NCI-H2107 treated with DMSO at 0.1 percent for 48 hours (cell line): ENCODE measurements at regions not wholly inside any gene's neighbourhood (a gene's known extent, or its start where the extent isn't known, plus 50 kb on each side); places are given as distances from the start of the nearest gene placed in this dataset.
A peak's percentile ranks its signal among the peaks of the same experiment; 100 is the strongest.
"Not testable (repeated sequence)": the region's sequence is repeated elsewhere in the genome, so short reads cannot be mapped to it uniquely, and the experiment has no call there.

Experiments
- DNase-seq: peaks from one replicate; lab custom pipeline; 2025; ENCODE audit not compliant: unreplicated experiment; lab: John Stamatoyannopoulos, UW

DNA sequence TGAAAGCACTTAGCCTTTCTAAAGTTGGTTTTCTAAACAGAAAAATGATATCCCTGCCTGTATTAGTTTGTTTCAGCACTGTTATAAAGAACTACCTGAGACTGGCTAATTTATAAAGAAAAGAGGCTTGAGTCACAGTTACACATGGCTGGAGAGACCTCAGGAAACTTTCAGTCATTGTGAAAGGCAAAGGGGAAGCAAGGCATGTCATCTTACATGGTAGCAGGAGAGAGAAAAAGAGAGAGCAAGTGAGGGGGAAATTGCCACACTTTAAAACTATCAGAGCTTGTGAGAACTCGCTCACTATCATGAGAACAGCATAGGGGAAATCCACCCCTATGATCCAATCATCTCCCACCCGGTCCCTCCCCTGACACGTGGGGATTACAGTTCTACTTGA is 64.9 kb downstream of the FAM170A start:
- DNase-seq, result no peak

DNA sequence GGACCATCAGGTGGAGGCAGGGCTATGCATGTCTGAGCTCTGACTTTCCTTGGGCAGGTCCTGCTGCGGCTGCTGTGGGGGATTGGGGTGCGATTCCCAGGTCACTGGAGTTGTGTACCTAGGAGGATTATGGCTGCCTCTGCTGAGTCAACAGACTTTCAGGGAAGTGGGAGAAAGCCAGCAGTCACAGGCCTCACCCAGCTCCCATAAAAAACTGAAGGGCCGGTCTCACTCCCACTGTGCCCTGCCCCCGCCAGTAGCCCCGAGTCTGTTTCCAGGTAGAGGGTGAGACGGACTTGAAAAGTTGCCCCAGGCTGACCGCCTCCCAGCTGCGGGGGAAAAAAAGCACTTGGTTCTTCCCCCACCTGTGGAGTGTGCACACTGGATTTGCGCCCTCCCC is 76.7 kb downstream of the FAM170A start:
- no peak for DNase-seq

DNA sequence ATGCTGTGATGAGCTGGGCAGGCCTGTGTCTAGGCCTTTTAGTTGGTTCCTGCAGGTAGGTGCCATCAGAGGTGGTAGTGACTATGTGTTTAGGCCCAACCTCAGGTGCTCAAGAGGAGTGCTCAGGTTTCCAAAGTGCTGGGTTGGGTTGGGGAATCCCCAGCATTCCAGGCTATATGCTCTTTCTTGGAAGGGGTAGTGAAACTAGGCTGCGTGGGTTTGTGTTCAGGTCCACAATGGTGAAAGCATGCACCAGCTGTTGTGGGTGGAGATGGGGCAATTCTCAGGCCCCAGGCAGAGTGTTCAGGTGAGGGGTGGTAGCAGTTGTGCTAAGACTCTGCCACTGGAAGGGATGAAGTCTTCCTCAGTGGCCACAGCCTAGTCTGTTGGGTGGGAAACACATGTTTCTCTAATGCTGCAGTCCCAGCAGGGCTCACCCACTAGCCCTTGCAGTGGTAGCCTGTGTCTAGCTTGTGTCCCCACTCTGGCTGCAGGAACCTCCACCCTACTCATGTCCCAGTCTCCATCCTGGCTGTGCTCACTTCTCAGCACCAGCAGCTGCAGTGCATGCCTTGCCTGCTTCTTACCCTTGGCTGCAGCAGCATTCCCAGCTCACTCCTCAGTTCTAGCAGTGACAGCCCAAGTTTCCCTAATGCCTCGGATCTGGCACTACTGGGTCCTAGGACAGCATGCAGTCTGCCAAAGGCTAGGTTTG is 78.9 kb downstream of the FAM170A start:
- DNase-seq, result no peak

DNA sequence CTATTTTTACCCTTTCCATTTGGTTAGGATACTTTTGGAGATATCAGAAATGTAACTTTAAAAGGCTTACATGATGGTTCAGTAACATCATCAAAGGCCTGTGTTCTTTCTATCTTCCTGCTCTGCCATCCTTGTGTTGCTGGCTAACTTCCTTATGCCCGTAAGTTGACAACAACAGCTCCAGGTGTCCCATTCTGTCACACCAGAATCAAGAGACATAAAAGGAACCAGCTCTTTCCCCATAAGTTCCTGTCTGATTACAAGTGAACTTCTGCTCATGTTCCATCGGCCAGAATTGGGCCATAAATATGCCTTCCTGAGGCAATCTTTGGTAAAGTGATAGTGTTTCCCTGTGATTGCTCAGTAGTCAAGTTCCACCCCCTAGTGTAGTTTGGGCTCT is 92.4 kb downstream of the FAM170A start:
- DNase-seq, result no peak

DNA sequence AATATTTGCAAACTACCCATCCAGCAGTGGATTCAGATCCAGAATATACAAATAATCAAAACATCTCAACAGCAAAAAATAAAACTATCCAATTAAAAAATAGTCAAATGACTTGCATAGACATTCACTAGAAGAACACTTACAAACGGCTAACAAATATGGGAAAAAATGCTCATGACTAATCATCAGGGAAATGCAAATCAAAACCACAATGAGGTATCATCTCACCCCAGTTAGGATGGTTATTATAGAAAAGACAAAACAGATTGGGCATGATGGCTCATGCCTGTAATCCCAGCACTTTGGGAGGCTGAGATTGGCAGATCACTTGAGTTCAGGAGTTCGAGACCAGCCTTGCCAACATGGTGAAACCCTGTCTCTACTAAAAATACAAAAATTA is 95.9 kb downstream of the FAM170A start:
- not testable (repeated sequence) for DNase-seq

DNA sequence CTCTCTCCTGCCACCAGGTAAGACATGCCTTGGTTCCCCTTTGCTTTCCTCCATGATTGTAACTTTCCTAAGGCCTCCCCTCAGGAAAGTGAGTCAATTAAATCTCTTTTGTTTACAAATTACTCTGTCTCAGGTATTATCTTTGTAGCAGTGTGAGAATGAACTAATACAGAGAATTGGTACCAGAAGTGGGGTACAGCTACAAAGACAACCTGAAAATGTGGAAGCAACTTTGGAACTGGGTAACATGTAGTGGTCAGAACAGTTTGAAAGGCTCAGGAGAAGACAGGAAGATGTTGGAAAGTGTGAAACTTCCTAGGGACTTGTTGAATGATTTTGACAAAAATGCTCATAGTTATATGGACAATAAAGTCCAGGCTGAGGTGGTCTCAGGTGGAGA is 97.2 kb downstream of the FAM170A start:
- DNase-seq, result no peak

DNA sequence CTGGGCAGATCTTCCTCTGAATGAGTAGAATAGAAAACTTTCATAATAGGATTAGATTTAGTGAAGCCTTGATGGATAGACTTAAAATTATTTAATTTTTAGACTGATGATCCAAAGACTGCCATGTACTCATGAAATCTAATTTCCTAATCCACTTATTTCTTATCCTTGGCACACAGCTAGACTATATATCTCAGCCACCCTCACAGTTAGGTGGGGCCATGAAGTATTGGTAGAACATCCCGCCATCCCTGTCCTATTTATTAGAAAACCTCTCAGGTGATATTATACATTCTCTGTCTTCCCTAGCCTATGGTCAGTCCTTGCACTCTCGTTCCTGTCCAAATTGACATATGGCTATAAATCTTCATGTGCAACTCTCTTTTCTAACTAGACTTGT is 110.9 kb downstream of the FAM170A start:
- DNase-seq, result no peak

DNA sequence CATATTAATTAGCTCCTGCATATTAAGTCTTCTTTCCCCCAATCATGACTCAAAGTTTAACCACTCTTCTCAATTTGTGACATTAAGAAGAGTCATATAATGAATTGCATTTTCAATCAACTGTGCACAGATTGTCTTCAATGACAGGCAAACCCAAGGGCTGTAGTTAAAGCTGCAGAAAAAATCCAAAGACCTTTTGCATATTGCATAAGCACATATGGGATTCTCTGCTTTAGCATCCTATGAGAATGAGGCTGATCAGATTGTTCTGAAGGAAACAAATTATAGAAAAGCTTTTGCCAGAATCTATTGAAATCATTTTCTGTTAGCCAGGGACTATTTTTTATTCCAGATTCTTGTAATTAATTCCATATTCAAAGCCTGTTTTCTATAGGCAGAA is 112.3 kb downstream of the FAM170A start:
- DNase-seq, result no peak

DNA sequence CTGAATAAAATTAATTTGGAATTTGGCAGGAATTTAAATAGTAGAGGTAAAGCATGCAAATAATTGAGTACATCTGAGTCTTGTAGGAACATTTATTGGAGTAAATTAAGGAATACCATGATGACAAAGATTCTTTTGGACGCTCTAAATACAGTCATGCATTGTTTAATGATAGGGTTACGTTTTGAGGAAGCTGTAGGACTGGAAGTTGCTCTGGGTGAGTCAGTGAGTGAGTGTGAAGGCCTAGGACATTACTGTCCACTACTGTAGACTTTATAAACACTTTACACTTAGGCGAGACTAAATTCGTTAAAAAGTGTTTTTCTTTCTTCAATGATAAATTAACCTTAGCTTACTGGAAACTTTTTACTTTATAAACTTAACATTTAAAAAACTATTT is 113.0 kb downstream of the FAM170A start:
- no peak for DNase-seq

DNA sequence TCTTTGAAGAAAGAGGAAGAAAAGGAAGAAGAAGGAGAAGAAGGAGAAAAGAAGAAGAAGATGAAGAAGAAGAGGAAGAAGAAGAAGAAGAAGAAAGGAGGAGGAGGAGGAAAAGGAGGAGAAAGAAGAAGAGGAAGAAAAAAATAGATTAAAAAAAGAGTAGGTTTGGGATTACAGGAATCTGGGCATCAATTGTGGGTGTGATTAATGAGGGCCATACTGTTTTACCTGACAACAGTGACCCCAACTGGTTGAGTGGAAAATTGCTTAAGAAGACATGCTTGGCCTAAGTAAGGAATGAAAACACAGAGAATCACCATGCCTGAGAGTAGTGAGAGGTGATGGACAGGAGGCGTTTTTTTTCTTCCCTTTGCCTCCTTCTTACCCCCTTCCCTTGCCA is 114.6 kb downstream of the FAM170A start:
- DNase-seq, result peak; percentile 11

DNA sequence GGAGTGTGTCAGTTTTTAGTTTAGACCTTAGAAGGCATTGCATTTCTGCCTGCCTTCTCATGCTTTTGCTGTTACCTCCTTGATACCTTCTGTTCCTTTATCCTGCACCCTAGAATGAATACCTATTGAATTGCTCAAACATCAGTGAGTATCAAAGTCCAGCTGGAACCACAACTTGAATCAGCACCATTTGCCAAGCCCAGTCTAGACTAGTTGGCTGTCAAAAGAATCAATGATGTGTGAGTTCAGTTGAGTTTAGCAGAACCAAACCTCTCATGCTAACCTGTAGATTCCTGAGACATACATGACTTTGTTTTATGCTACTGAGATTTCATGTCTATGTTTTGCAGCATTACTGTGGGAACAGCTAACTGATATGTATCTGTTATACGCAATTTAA is 116.6 kb downstream of the FAM170A start:
- DNase-seq, result no peak

DNA sequence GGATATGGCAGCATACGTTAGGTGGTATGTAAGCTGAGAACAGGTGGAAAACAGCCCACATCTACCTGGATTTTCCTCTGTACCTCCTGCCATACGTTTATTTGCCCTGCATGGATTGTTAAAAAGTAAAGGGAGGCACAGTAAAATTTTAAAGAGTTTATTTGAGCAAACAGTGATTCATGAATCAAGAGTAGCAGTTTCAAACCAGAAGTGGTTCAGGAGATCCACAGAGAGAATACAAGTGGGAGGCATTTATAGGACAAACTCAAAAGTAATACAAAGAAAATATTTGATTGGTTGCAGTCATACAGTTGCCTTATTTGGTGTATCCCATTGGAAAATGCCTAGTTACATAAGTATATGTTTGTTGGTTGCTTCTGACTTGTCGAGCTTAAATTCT is 117.6 kb downstream of the FAM170A start:
- no peak for DNase-seq

DNA sequence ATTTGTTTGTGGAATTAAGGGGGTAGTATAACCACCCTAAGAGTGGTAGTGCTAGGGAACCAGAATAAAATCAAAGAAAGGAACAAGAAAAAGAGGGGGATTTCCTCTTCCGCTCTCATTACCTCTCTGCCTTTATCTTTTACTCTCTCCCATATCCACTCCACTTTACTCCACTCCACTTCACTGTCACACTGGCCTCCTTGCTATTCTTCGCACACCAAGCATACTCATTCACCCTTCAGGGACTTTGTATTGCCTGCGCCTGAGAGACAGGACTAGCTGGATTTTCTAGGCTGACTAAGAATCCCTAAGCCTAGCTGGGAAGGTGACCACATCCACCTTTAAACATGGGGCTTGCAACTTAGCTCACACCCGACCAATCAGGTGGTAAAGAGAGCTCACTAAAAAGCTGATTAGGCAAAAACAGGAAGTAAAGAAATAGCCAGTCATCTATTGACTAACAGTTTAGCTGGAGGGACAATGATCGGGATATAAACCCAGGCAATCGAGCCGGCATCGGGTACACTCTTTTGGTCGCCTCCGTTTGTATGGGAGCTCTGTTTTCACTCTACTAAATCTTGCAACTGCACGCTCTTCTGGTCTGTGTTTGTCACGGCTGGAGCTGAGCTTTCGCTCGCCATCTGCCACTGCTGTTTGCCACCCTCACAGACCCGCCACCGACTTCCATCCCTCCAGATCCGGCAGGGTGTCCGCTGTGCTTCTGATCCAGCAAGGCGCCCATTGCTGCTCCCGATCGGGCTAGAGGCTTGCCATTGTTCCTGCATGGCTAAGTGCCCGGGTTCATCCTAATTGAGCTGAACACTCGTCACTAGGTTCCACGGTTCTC is 121.8 kb downstream of the FAM170A start:
- DNase-seq, result no peak

DNA sequence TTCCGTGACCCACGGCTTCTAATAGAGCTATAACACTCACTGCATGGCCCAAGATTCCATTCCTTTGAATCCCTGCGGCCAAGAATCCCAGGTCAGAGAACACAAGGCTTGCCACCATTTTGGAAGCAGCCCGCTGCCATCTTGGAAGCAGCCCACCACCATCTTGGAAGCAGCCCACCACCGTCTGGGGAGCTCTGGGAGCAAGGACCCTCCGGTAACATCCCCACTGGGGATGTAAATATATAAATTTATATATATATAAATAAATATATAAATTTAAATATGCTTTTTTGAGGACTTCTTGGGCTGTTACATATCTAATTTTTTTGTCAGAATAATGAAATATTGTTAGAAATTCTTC is 122.4 kb downstream of the FAM170A start:
- no peak for DNase-seq

DNA sequence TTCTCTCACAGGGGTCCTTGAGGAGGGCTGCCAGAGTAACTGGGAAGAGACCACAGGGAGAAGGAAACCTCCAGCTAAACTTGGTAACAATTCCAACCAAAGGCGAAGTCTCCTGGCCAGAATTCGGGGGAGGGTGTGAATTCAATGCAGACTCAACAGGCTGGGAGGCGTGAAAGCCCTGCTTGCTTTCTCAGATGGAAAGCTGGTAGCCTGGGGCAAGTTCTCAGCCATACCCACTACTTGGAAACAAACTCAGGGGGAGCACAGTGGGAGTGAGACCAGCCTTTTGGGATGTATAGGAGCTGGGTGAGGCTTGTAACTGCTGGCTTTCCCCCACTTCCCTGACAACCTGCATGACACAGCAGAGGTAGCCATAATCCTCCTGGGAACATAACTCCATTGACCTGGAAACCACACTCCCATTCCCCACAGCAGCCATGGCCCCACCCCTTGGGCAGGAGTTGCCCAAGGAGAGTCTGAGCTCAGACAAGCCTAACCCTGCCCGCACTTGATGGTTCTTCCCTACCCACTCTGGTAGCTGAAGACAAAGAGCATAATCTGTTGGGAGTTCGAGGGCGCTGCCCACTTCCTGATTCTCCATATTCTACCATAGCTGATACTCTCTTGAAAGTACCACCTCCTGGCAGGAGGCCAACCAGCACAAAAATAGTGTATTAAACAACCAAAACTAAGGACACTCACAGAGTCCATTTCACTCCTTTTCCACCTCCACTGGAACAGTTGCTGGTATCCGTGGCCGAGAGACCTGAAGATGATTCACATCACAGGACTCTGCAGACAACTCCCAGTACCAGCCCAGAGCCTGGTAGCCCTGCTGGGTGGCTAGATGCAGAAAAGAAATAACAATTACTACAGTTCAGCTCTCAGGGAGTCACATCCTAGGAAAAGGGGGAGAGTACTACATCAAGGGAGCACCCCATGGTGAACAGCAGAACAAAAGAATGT is 123.8 kb downstream of the FAM170A start:
- peak; percentile 0 for DNase-seq

DNA sequence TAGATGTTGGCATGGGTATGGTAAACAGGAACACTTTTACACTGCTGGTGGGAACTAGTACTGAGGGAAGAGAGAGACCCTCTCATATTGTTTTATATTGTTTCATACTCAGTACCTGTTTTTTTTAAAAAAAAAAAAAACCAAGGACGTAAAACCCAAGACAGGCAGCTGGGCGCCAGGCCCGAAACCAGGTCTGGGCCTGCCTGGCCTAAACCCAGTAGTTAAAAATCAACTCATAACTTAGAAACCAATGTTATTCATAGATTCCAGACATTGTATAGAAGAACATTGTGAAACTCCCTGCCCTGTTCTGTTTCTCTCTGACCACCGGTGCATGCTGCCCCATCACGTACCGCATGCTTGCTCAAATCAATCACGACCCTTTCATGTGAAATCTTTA is 125.5 kb downstream of the FAM170A start:
- not testable (repeated sequence) for DNase-seq

DNA sequence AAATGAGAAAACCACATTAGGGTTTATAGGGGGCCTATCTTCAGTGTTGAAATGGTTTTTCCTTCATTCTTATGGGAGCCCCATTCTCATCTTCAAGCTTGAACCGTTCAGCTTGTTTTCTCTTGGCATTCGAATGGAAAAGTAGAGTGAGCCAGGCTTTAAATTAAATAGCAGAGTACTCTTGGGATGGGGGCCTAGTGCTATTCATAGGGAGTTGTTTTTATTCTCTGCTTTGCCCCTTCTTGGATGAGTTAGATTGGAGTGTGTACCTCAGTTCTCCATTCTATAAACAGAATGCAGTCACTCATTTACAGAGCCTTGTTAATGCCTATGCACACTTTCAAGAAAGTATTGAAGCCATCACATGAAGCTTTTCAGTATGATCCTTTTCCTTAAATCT is 127.9 kb downstream of the FAM170A start:
- DNase-seq, result no peak

DNA sequence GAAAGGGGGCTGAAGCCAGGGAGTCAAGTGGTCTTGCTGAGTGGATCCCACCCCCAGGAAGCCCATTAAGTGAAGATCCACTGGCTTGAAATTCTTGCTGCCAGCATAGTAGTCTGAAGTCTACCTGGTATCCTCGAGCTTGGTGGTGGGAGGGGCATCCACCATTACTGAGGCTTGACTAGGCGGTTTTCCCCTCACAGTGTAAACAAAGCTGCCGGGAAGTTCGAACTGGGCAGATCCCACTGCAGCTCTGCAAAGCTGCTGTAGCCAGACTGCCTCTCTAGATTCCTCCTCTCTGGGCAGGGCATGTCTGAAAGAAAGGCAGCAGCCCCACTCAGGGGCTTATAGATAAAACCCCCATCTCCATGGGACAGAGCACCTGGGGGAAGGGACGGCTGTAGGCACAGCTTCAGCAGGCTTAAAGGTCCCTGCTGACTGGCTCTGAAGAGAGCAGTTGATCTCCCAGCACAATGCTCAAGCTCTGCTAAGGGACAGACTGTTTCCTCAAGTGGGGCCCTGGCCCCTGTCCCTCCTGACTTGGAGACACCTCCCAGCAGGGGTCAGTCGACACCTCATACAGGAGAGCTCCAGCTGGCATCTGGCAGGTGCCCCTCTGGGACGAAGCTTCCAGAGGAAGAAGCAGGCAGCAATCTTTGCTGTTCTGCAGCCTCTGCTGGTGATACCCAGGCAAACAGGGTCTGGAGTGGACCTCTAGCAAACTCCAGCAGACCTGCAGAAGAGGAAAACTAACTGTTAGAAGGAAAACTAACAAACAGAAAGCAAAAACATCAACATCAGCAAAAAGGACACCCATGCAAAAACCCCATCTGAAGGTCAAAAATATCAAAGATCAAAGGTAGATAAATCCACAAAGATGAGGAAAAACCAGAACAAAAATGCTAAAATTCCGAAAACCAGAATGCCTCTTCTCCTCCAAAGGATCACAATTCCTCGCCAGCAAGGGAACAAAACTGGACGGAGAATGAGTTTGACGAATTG is 140.6 kb downstream of the FAM170A start:
- DNase-seq, result not testable (repeated sequence)

DNA sequence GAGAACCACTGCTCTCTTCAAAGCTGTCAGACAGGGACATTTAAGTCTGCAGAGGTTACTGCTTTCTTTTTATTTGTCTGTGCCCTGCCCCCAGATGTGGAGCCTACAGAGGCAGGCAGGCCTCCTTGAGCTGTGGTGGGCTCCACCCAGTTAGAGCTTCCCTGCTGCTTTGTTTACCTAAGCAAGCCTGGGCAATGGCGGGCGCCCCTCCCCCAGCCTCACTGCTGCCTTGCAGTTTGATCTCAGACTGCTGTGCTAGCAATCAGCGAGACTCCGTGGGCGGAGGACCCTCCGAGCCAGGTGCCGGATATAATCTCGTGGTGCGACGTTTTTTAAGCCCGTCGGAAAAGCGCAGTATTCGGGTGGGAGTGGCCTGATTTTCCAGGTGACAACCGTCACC is 150.8 kb downstream of the FAM170A start:
- DNase-seq, result not testable (repeated sequence)

DNA sequence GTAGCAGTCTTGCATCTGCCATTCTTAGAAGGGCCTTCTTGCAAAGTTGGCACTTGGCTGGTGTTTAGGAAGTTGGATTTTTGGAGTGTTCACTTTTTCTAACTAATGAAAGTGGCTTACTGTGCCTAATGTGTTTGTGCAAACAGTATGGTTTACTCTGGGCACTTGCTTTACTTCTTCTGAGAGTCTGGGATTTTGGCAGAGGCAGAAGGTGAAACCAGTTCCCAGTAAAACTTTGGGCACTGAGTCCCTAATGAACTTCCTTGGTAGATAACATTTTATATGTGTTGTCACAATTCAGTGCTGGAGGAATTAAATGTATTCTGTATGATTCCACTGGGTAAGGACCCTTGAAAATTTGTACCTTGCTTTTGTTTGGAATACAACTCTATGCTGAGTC is 155.7 kb downstream of the FAM170A start:
- DNase-seq, result no peak
